Lower leg skin (tissue), 4 donors: ENCODE measurements at regions not wholly inside any gene's neighbourhood (a gene's known extent, or its start where the extent isn't known, plus 50 kb on each side); places are given as distances from the start of the nearest gene placed in this dataset.

Source experiments
- DNase-seq, 2 donors: peaks; one replicate each; pipeline ENCODE4 v3.0.0-alpha.2; 2019; ENCODE audit warnings: low spot score in 2 of 2
- H3K4me3 ChIP-seq: fragments of 200-600 bp; sonication (generic); 2 replicates; pipeline ENCODE4 v1.5.1; 2017; ENCODE audit warnings: mild to moderate bottlenecking, low read depth; ENCODE audit not compliant: poor library complexity, severe bottlenecking
- POLR2A ChIP-seq, 2 donors: fragments of 450-650 bp; IDR thresholded peaks; one replicate each; pipeline ENCODE4 v1.6.1; 2016 to 2017; ENCODE audit warnings: antibody characterized with exemption in 2 of 2, mild to moderate bottlenecking in 1 of 2, moderate library complexity in 1 of 2
- WGBS, 2 donors: methylation state at CpG; one replicate each; pipeline ENCODE4 v1.1.5; 2018; 5-methylcytosine and 5-hydroxymethylcytosine counted together
- intact Hi-C: fragments of 100-400 bp; cut with DNase I; formaldehyde crosslinking; loops from one replicate; pipeline ENCODE4 v1.15.0; 2023; ENCODE audit warnings: low total_unique reads
- TF ChIP-seq, protein P1 (sequence below), 3 donors: fragments of 450-650 bp; IDR thresholded peaks; one replicate each; pipeline ENCODE4 v1.5.1; 2016; ENCODE audit warnings: antibody characterized with exemption in 3 of 3, mild to moderate bottlenecking in 3 of 3, moderate library complexity in 2 of 3

DNA sequence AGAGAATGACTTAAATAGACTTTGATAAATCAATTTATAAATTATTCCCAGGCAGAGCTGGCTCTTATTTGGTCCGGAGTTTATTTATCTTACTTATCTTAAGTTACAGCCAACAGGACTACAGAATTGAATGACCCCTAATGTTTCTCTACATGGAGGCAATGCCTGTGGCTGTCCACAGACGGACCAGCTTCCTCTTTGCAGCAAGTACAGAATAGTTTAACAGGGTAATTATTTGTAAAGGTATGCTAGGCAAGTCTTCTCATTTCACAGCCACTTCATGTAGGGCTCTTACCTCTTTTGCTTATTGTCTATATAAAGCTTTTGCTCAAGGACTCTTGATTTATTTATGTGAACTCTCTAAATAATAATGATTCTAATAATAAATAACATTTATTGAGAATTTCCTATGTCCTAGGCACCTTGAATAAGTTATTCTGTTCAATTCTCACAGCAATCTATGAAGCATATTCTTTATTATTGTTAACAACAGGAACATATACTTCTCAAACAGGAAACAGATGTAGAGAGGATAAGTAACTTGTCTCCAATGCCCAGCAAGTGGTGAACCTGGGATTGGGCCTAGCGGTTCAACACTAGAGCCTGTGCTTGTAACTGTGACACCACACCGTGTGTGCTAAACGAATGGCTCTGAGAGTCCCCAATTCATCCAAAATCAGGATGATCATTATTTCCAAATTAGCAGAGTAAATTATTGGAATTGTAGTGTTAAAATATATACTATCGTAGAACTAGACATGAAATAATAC is 58.8 kb upstream of the NXPH2 start:
- no peak for TF ChIP-seq POLR2A (IDR thresholded peaks at IDR 0.05)
- TF ChIP-seq, protein P1, sequence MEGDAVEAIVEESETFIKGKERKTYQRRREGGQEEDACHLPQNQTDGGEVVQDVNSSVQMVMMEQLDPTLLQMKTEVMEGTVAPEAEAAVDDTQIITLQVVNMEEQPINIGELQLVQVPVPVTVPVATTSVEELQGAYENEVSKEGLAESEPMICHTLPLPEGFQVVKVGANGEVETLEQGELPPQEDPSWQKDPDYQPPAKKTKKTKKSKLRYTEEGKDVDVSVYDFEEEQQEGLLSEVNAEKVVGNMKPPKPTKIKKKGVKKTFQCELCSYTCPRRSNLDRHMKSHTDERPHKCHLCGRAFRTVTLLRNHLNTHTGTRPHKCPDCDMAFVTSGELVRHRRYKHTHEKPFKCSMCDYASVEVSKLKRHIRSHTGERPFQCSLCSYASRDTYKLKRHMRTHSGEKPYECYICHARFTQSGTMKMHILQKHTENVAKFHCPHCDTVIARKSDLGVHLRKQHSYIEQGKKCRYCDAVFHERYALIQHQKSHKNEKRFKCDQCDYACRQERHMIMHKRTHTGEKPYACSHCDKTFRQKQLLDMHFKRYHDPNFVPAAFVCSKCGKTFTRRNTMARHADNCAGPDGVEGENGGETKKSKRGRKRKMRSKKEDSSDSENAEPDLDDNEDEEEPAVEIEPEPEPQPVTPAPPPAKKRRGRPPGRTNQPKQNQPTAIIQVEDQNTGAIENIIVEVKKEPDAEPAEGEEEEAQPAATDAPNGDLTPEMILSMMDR (IDR thresholded peaks at IDR 0.05) = no peak
- no peak overlapping the region for H3K4me3 ChIP-seq
- DNase-seq = no peak
- WGBS, 2 donors = 65 to 78% methylated on average over 6 of the region's 6 CpGs
- intact Hi-C loops = no loop called here

- no peak for DNase-seq
- intact Hi-C loops = no loop called here
- TF ChIP-seq, protein P1 (IDR thresholded peaks at IDR 0.05) = no peak
- WGBS, 2 donors = 74 to 82% methylated on average over 1 of the region's 1 CpG
- no peak overlapping the region for H3K4me3 ChIP-seq
Measured at GRCh38 chr2:138831691-138832090, 51.5 kb upstream of the NXPH2 start.

- no peak for DNase-seq
- TF ChIP-seq, protein P1 (IDR thresholded peaks at IDR 0.05) = no peak
- no peak for TF ChIP-seq POLR2A (IDR thresholded peaks at IDR 0.05)
- intact Hi-C loops = no loop called here
- WGBS, 2 donors = 78 to 84% methylated on average over 2 of the region's 2 CpGs
- H3K4me3 ChIP-seq = no peak overlapping the region
Measured at GRCh38 chr2:138831154-138831553, 51.0 kb upstream of the NXPH2 start.

DNA sequence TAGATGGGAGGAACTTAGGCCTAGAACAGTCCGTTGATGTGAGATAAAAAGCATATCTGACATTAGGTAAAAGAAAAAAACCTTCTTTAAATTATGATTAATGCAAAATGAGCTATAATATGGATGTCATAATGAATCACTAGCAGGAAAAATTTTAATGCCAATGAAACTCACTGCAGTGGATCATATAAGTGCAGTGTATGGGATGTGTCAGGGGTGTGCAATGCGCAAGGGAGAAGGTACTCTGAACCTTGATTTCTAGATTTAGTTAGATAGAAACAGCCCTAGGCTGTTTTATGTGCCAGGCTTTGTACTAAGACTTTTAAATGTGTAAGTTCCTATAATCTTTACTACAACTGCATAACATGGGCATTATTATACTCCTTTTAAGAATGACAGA is 50.4 kb upstream of the NXPH2 start:
- intact Hi-C loops = no loop called here
- DNase-seq = no peak
- WGBS, 2 donors = 58 to 65% methylated on average over 2 of the region's 2 CpGs
- TF ChIP-seq, protein P1 (IDR thresholded peaks at IDR 0.05) = no peak
- no peak for TF ChIP-seq POLR2A (IDR thresholded peaks at IDR 0.05)
- H3K4me3 ChIP-seq = no peak overlapping the region
